ENCODE measurements at regions not wholly inside any gene's neighbourhood (a gene's known extent, or its start where the extent isn't known, plus 50 kb on each side); places are given as distances from the start of the nearest gene placed in this dataset.
"Not testable (repeated sequence)": the region's sequence is repeated elsewhere in the genome, so short reads cannot be mapped to it uniquely, and the experiment has no call there.

GRCh38 chr2:51960281-51960680, 928.3 kb upstream of the NRXN1 start:
- DNase-seq, result no peak

DNA sequence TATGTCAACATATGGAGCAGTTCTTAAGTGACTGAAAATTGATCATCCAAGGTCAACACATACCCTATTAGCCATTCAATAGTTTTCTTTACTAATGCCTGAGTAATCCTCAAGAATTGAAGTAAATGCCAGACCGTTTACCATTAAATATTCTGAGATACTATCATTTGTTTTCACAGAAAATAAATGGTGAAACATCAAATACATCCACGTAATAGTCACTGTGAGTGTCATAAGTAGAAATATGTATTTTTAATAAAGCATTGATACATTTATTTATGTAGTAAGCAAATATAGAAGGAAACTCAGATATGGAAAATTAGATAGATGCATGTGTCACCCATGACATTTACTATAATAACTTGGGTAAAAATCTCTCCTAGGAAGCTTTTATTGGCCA, 927.8 kb upstream of the NRXN1 start:
- DNase-seq, result no peak

- DNase-seq, result no peak
Measured at GRCh38 chr2:51953931-51954330, 922.0 kb upstream of the NRXN1 start.

DNA sequence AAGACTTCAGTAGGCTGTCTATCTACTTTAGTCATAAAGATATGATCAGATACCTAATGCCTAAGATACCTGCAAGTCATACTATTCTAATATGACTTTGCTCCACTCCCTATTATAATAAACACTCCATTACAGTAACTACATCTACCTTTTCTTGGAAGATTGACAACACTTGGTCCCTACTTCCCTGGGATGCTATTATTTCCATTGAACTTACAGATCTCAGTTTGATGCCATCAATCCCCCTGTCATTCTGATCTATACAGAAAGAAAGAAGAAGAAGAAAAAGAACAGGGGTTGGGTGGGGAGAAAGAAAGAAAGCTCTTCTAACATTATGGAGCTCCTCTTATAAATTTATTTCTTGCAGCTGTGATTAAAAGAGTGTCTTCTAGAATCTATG, 889.1 kb upstream of the NRXN1 start:
- no peak for DNase-seq

GRCh38 chr2:51920509-51920908, 888.6 kb upstream of the NRXN1 start:
- DNase-seq, result no peak

- DNase-seq, result no peak
Measured at GRCh38 chr2:51919395-51919794, 887.5 kb upstream of the NRXN1 start.

DNA sequence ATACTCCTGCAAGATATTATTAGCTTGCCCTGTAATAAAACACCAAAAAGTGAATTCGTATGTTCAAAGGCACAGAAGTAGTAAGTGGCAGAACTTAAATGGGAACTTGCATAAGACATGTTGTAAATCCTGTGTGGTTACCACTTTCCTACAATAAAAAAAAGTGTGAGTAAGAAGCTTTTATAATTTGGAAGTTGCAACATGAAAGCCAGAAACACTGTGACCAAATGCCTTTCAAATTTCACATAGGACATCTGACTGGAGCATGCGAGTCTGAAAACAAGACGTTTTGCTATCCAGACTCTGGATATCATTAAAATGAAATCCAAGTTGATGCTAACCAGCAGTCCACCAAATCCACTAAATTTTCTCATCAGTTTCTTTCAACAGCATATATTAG, 886.2 kb upstream of the NRXN1 start:
- no peak for DNase-seq

DNA sequence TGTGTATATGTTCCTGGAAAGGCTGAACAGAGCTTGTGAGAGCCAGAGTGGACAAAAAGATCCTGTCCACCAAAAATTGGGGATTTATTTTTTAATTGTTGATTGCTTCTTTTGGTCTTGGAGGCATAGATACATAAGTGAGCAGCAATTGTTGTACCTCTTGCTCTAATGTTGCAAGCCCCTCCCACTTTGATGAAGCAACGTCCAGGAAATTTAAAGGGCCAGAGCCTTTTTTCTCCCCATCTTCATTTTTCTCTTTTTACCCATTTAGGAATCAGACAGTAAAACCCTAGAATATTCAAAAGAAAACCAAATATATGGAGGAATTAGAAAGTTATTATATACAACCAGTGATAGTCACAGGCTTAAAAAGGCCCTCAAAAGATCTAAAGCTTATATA, 871.8 kb upstream of the NRXN1 start:
- no peak for DNase-seq

DNA sequence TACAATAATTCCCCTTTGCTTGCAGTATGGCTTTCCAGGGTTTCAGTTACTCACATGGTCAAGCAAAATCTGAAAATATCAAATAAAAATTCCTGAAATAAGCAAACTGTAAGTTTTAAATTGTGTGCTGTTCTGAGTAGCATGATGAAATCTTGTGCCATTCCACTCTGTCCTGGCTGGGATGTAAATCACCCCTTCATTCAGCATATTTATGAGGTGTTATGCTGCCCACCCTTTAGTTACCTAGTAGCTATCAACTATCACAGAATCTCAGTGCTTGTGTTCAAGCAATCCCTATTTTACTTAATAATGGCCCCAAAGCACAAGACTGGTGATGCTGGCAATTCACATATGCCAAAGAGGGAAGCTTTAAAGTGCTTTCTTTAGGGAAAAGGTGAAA, 867.7 kb upstream of the NRXN1 start:
- no peak for DNase-seq

- not testable (repeated sequence) for DNase-seq
Measured at GRCh38 chr2:51894584-51894983, 862.7 kb upstream of the NRXN1 start.

DNA sequence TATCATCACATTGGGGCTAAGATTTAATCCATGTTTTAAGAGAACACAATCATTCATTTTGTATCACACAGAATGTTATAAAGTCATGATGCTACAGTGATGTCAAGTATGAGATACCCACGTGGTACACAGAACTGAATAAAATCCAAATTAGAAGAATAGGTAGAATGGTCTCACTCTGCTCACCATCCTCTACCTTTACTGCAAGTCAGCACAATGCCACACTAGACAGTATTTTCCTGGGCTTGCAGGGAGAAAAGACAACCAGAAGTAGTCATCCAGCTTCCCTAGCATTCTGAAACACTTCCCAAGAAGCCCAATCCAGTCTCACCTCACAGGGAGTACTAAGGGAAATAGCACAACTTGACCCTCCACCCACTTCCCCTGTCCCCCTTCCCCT, 856.2 kb upstream of the NRXN1 start:
- DNase-seq, result no peak

DNA sequence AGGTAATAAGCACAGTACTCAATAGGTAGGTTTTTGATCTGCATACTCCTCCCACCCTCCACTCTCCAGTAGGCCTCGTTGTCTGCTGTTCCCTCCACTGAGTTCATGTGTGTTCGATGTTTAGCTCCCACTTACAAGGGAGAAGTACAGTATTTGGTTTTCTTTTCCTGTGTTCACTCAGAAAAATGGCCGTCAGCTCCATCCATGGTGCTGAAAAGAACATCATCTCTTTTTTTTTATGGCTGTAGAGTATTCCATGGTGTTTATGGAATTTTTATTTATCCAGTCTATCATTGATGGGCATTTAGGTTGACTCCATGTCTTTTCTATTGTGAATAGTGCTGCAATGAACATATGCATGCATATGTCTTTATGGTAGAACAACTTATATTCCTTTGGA, 849.7 kb upstream of the NRXN1 start:
- DNase-seq, result no peak

DNA sequence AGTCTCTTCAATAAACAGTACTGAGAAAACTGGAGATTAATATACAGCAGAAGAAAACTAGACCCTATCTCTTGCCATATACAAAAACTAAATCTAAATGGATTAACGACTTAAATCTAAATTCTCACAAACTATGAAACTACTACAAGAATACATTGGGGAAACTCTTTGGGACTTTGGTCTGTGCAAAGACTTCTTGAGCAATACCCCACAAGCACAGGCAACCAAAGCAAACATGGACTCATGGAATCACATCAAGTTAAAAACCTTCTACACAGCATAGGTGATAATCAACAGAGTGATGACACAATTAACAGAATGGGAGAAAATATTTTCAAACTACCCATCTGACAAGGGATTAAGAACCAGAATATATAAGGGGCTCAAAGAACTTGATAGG, 848.2 kb upstream of the NRXN1 start:
- DNase-seq, result no peak

DNA sequence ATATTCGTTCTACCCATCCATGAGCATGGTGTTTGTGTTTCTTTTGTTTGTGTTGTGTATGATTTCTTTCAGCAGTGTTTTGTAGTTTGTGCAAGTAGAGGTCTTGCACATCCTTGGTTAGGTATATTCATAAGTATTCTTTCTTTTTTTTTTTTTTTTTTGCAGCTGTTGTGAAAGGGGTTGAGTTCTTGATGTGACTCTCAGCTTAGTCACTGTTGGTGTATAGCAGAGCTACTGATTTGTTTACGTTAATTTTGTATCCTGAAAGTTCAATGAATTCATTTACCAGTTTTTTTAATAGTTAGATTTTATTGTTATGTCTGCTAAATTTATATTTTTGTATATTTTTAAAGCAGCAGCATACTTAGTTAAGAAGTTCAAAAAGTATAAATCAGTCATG, 834.4 kb upstream of the NRXN1 start:
- DNase-seq, result no peak

DNA sequence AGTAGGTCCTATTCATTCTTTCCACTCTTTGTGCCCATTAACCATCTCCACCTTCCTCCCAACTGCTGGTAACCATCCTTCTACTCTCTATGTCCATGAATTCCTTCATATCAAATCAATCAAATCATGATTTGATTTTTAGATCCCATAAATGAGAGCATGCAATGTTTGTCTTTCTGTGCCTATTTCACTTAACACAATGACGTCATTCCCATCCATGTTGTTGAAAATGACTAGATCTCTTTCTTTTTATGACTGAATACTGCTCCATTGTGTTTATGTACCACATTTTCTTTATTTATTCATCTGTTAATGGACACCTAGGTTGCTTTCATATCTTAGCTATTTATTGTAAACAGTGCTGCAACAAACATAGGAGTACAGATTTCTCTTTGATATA, 827.3 kb upstream of the NRXN1 start:
- no peak for DNase-seq

GRCh38 chr2:51855683-51856082, 823.8 kb upstream of the NRXN1 start:
- no peak for DNase-seq

- no peak for DNase-seq
Measured at GRCh38 chr2:51846796-51847195, 814.9 kb upstream of the NRXN1 start.

- no peak for DNase-seq
Measured at GRCh38 chr2:51846018-51846417, 814.1 kb upstream of the NRXN1 start.

DNA sequence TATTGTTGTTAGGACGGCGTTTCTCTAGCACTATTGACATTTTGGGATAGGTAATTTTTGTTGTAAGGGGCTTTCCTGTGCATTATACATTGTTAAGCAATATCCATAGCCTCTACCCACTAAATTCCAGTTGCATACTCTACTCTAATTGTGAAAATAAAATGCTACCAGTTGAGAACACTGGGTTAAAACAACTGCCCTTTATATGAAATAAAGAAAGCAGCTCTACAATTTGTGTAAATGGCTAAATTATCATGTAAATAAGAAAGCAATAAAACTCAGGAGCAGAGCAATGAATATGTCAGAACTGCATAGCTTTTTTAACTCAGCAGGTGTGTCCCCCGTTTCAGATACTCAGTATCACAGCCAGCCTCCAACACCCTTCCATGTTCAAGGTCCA, 812.7 kb upstream of the NRXN1 start:
- DNase-seq, result no peak

DNA sequence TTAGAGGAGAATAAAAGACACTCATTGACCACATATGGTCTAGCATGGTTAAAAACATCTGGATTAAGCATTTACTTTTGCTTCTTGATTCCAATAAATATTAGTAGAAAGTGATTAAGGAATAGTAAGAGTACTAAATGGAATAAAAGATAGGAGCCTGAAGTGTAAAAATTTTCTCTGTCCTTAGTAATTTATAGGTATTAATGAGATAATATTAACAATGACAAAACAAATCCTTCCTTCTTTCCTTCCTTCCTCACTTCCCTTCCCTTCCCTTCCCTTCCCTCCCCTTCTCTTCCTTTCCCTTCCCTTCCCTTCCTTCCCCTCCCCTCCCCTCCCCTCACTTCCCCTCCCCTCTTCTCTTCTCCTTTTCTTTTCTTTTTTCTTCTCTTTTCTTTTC, 797.5 kb upstream of the NRXN1 start:
- DNase-seq, result no peak

DNA sequence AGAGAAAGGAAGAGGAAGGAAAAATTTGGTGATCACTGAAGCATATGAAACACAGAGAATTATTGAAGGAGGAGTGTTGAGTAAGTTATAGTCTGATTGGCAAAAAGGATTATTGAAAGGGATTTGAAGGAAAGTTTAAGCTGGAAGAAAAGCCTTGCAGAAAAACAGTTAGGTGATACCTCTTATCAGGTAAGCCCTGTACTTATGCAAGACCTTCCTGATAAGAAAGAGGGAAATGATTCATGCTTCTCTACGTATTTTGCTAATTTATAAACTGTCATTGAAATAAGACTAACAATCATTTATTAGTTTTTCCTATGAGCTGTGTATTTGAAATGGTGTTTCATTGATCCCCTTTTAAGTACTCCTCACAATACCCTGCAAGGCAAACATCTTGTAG, 793.9 kb upstream of the NRXN1 start:
- no peak for DNase-seq

DNA sequence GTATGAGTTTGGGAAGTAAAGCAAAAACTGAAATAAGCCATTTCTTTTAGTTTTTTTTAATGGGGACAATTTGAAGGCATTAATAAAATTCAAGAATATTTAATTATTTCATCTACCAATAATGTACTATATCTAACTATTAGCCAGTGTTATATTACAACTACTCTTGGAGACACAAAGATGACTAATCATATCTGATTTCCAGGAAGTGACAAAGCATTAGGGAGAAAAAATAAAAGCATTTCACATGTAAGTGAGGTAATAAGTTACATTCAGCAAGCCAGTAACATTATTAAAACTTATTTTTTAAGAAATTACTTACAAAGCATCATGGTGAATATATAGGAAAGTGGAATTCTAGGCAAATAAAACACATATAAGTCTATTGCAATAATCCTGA, 781.3 kb upstream of the NRXN1 start:
- no peak for DNase-seq

GRCh38 chr2:51812138-51812866, 780.4 kb upstream of the NRXN1 start:
- DNase-seq, result no peak

- DNase-seq, result no peak
Measured at GRCh38 chr2:51810197-51810596, 778.3 kb upstream of the NRXN1 start.

DNA sequence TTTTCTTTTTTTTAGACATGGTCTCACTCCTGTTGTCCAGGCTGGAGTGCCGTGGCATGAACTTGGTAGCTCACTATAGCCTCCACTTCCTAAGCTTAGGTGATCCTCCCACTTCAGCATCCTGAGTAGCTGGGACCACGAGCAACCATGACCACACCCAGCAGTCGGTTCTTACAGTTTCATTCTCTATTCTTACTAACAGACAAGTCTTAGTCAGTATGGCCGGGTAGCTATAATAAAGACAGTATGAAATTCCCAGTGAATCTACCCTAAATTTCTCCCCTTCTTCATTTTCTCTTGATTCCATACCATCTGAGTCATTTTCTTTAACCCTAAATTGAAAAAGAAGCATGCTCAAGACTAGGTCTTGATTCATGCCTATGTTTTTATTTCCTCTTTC, 775.3 kb upstream of the NRXN1 start:
- no peak for DNase-seq

Data from cerebellar nuclear complex (tissue), 1 donor.